IMR-90 (cell line): ENCODE measurements at regions not wholly inside any gene's neighbourhood (a gene's known extent, or its start where the extent isn't known, plus 50 kb on each side); places are given as distances from the start of the nearest gene placed in this dataset.

Source experiments
- ATAC-seq: fragments of 200-7000 bp; cut with Tn5 transposase; 2 replicates; pipeline ENCODE4 v1.9.1; 2020; ENCODE audit warnings: low read depth, mild to moderate bottlenecking, moderate library complexity
- BruUV-seq: library from RNA; stranded (reverse); fragments of 400-500 nt; replicated peaks from 2 replicates; lab custom pipeline; 2021; lab: Mats Ljungman, UMichigan
- CTCF ChIA-PET: fragments of 300-600 bp; formaldehyde crosslinking; extraction: SDS; loops from one replicate; lab custom pipeline; 2021; ENCODE audit warnings: antibody characterized with exemption; lab: Yijun Ruan, JAX
- POLR2A ChIA-PET: fragments of 300-600 bp; sonication (Branson Sonifier 250); formaldehyde crosslinking; loops from one replicate; lab custom pipeline; 2022; ENCODE audit warnings: antibody characterized with exemption; ENCODE audit not compliant: unreplicated experiment; lab: Charles Lee
- DNase-seq: peaks from one replicate; pipeline ENCODE4 v3.0.0; 2013
- H2AFZ ChIP-seq: replicated peaks from 2 replicates; pipeline ENCODE3; 2013; ENCODE audit warnings: low read length, mild to moderate bottlenecking; ENCODE audit not compliant: poor library complexity
- H2AK5ac ChIP-seq: 2 replicates; pipeline ENCODE4 v1.6.1; 2013; ENCODE audit warnings: low read depth, low read length, inconsistent platforms
- H2AK9ac ChIP-seq: replicated peaks from 2 replicates; pipeline ENCODE3; 2013; ENCODE audit warnings: mild to moderate bottlenecking, low read depth, low read length, moderate library complexity; ENCODE audit not compliant: poor library complexity
- H2BK120ac ChIP-seq: 2 replicates; pipeline ENCODE4 v1.6.1; 2013; ENCODE audit warnings: low read depth, low read length, inconsistent platforms
- H2BK15ac ChIP-seq: 3 replicates; pipeline ENCODE4 v1.6.1; 2013; ENCODE audit warnings: low read depth, low read length, inconsistent platforms
- H2BK20ac ChIP-seq: 2 replicates; pipeline ENCODE4 v1.6.1; 2013; ENCODE audit warnings: low read depth, mild to moderate bottlenecking, inconsistent platforms, low read length, moderate library complexity
- H2BK5ac ChIP-seq: 2 replicates; pipeline ENCODE4 v1.6.1; 2013; ENCODE audit warnings: mild to moderate bottlenecking, low read depth, low read length, inconsistent platforms; ENCODE audit not compliant: poor library complexity, severe bottlenecking
- H3K14ac ChIP-seq: replicated peaks from 2 replicates; pipeline ENCODE4 v1.6.1; 2013; ENCODE audit warnings: low read depth, low read length, inconsistent platforms
- H3K18ac ChIP-seq: 2 replicates; pipeline ENCODE4 v1.6.1; 2013; ENCODE audit warnings: low read depth, low read length, control low read depth
- H3K23ac ChIP-seq: 2 replicates; pipeline ENCODE4 v1.6.1; 2013; ENCODE audit warnings: low read depth, low read length, inconsistent platforms
- H3K27ac ChIP-seq: 2 replicates; pipeline ENCODE4 v1.5.1; 2013; ENCODE audit warnings: mild to moderate bottlenecking, control low read depth, low read length; ENCODE audit not compliant: insufficient read depth
- H3K27me3 ChIP-seq: 2 replicates; pipeline ENCODE4 v1.6.1; 2013; ENCODE audit warnings: low read length; ENCODE audit not compliant: control insufficient read depth, insufficient read depth
- H3K36me3 ChIP-seq: 2 replicates; pipeline ENCODE4 v1.6.1; 2013; ENCODE audit warnings: low read length, mixed read lengths; ENCODE audit not compliant: control insufficient read depth, insufficient read depth
- H3K4ac ChIP-seq: 2 replicates; pipeline ENCODE4 v1.6.1; 2013; ENCODE audit warnings: low read depth, low read length, inconsistent platforms
- H3K4me1 ChIP-seq: 2 replicates; pipeline ENCODE4 v1.6.1; 2013; ENCODE audit warnings: low read length, mixed read lengths; ENCODE audit not compliant: control insufficient read depth, insufficient read depth
- H3K4me2 ChIP-seq: 2 replicates; pipeline ENCODE4 v1.6.1; 2013; ENCODE audit warnings: low read depth, mild to moderate bottlenecking, control low read depth, low read length, moderate library complexity
- H3K4me3 ChIP-seq: 2 replicates; pipeline ENCODE4 v1.5.1; 2013; ENCODE audit warnings: low read depth, mild to moderate bottlenecking, control low read depth, low read length, moderate library complexity; ENCODE audit not compliant: insufficient read depth
- H3K56ac ChIP-seq: 2 replicates; pipeline ENCODE4 v1.6.1; 2013; ENCODE audit warnings: low read length, inconsistent platforms; ENCODE audit not compliant: insufficient read depth; ENCODE audit errors: extremely low read depth
- H3K79me1 ChIP-seq, 2 experiments: 2 replicates each; pipeline ENCODE4 v1.6.1; 2013; ENCODE audit warnings: low read length in 2 of 2, inconsistent platforms in 1 of 2, low read depth in 1 of 2
- H3K9ac ChIP-seq: 2 replicates; pipeline ENCODE4 v1.6.1; 2013; ENCODE audit warnings: low read depth, low read length, control low read depth
- H3K9me1 ChIP-seq: 2 replicates; pipeline ENCODE4 v1.6.1; 2013; ENCODE audit warnings: low read length, inconsistent platforms; ENCODE audit not compliant: insufficient read depth
- H3K9me3 ChIP-seq: 2 replicates; pipeline ENCODE4 v1.6.1; 2013; ENCODE audit warnings: low read length; ENCODE audit not compliant: control insufficient read depth, insufficient read depth
- H4K20me1 ChIP-seq: 2 replicates; pipeline ENCODE4 v1.6.1; 2013; ENCODE audit warnings: low read length, inconsistent platforms; ENCODE audit not compliant: insufficient read depth
- H4K5ac ChIP-seq: 2 replicates; pipeline ENCODE4 v1.6.1; 2013; ENCODE audit warnings: mild to moderate bottlenecking, low read depth, low read length, control low read depth
- H4K8ac ChIP-seq, 2 experiments: 2 replicates each; pipeline ENCODE4 v1.6.1; 2013; ENCODE audit warnings: low read depth in 2 of 2, low read length in 2 of 2, control low read depth in 1 of 2, inconsistent platforms in 1 of 2
- H4K91ac ChIP-seq: 2 replicates; pipeline ENCODE4 v1.6.1; 2013; ENCODE audit warnings: low read depth, low read length, inconsistent platforms; ENCODE audit not compliant: insufficient read depth
- BHLHE40 ChIP-seq: fragments of 150-350 bp; IDR thresholded peaks from 2 replicates; pipeline ENCODE4 v1.6.1; 2016; ENCODE audit warnings: mild to moderate bottlenecking, low read depth, low read length
- CEBPB ChIP-seq: IDR thresholded peaks from 2 replicates; pipeline ENCODE4 v1.6.1; 2012; ENCODE audit warnings: low read depth, low read length, improper control_type of control experiment
- CHD1 ChIP-seq: IDR thresholded peaks from 2 replicates; pipeline ENCODE4 v1.6.1; 2012; ENCODE audit warnings: low read depth, low read length, improper control_type of control experiment
- FOS ChIP-seq: fragments of 150-350 bp; IDR thresholded peaks from 2 replicates; pipeline ENCODE4 v1.6.1; 2016; ENCODE audit warnings: low read depth, low read length
- MAFK ChIP-seq: IDR thresholded peaks from 2 replicates; pipeline ENCODE4 v1.6.1; 2012; ENCODE audit warnings: low read depth, low read length, improper control_type of control experiment
- MAZ ChIP-seq: IDR thresholded peaks from 2 replicates; pipeline ENCODE4 v1.6.1; 2012; ENCODE audit warnings: low read depth, mild to moderate bottlenecking, low read length, improper control_type of control experiment, moderate library complexity, borderline replicate concordance
- MXI1 ChIP-seq: IDR thresholded peaks from 2 replicates; pipeline ENCODE4 v1.6.1; 2012; ENCODE audit warnings: low read depth, mild to moderate bottlenecking, low read length, moderate library complexity, borderline replicate concordance
- NFE2L2 ChIP-seq: fragments of 150-350 bp; IDR thresholded peaks from 2 replicates; pipeline ENCODE4 v1.6.1; 2016; ENCODE audit warnings: low read depth, mild to moderate bottlenecking, low read length
- POLR2A ChIP-seq: IDR thresholded peaks from 2 replicates; pipeline ENCODE4 v1.6.1; 2012; ENCODE audit warnings: mild to moderate bottlenecking, low read depth, low read length
- RAD21 ChIP-seq: IDR thresholded peaks from 2 replicates; pipeline ENCODE4 v1.6.1; 2012; ENCODE audit warnings: low read length, improper control_type of control experiment
- RCOR1 ChIP-seq: IDR thresholded peaks from 2 replicates; pipeline ENCODE4 v1.6.1; 2012; ENCODE audit warnings: mild to moderate bottlenecking, low read length, improper control_type of control experiment; ENCODE audit not compliant: insufficient replicate concordance
- RFX5 ChIP-seq: IDR thresholded peaks from 2 replicates; pipeline ENCODE4 v1.8.0; 2012; ENCODE audit warnings: low read depth, mild to moderate bottlenecking, low read length, moderate library complexity
- SMC3 ChIP-seq: fragments of 150-350 bp; IDR thresholded peaks from 2 replicates; pipeline ENCODE4 v1.6.1; 2016; ENCODE audit warnings: low read depth, mild to moderate bottlenecking, antibody characterized with exemption, low read length, moderate library complexity
- WGBS, 2 experiments: methylation state at CpG; one replicate each; pipeline versions ENCODE4 v1.1.5 to v1.1.7; 2013; ENCODE audit warnings: missing lambda C conversion rate in 2 of 2; ENCODE audit not compliant: insufficient read length in 1 of 2; ENCODE audit errors: extremely low coverage in 2 of 2; 5-methylcytosine and 5-hydroxymethylcytosine counted together
- dilution Hi-C: fragments of 300-500 bp; cut with HindIII; formaldehyde crosslinking; loops from one replicate; pipeline ENCODE4 v1.14.3; 2018; ENCODE audit warnings: low sequenced_read_pairs; ENCODE audit not compliant: unreplicated experiment
- in situ Hi-C: fragments of 300-500 bp; cut with MboI; formaldehyde crosslinking; loops from 3 replicates; pipeline ENCODE4 v1.14.3; 2019; ENCODE audit warnings: low sequenced_read_pairs, inconsistent platforms, mixed read lengths
- intact Hi-C: fragments of 100-400 bp; cut with micrococcal nuclease; formaldehyde crosslinking; loops from 2 replicates; pipeline ENCODE4 v1.10.0; 2022
- TF ChIP-seq, protein P1 (sequence below): fragments of 150-350 bp; IDR thresholded peaks from 2 replicates; pipeline ENCODE4 v1.6.1; 2017; ENCODE audit warnings: mild to moderate bottlenecking, antibody characterized with exemption, low read length, low read depth
- TF ChIP-seq, protein P2 (sequence below): conservative IDR thresholded peaks from 2 replicates; pipeline ENCODE4 v1.5.1; 2012; ENCODE audit warnings: mild to moderate bottlenecking, low read depth, low read length, improper control_type of control experiment
- TF ChIP-seq, protein P3 (sequence below): fragments of 150-350 bp; IDR thresholded peaks from 2 replicates; pipeline ENCODE4 v1.6.1; 2016; ENCODE audit warnings: low read depth, mild to moderate bottlenecking, low read length, moderate library complexity, borderline replicate concordance

DNA sequence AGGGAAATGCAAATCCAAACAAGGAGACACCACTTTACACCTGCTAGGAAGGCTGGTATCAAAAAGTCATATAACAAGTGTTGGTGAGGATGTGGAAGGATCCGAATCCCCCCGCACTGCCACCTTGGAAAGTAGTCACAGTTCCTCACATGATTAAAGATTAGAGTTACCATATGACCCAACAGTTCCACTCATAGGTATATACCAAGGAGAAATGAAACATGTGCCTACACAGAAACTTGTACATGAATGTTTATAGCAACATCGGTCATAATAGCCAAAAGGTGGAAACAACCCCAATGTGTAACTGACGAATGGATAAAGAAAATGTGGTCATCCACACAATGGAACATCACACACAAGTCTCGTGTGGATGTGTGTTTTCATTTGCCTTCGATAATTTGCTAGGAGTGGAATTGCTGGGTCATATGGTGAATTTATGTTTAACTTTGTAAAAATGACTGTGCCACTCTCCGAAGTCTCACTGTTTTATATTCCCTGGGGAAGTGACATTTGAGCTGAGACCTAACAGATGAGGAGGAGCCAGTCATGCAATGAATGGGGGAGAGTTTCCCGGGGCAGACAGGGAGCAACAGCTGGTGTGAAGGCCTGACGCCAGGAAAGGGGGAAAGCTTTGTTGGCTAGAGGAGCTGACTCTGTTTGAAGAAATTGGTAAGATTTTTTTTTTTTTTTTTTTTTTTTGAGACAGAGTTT, 125.9 kb upstream of the MLN start:
- POLR2A ChIA-PET, result no interaction called here
- CTCF ChIA-PET, result interaction anchor here (0.7 kb wide), 1 partner anchor 157 kb away, joined by 5 read pairs; no protein-coding TSS in a partner anchor
- intact Hi-C loops, result no loop called here

More for the DNA sequence above, 125.9 kb upstream of the MLN start:
- no TSS peak for BruUV-seq
- Histone ChIP-seq H2AFZ (no peak overlapping the region), H3K9ac (no peak overlapping the region), H4K20me1 (no peaks in the 10 kb centered on the region), H3K23ac (no peak overlapping the region), H2BK120ac (no peak overlapping the region), H3K4me2 (no peak overlapping the region), H2BK5ac (no peak overlapping the region), H2AK5ac (no peak overlapping the region), H3K79me1 (no peaks in the 10 kb centered on the region), H3K9me3 (no peaks in the 10 kb centered on the region), H3K4me3 (no peak overlapping the region), H3K9me1 (no peaks in the 10 kb centered on the region), H3K27ac (no peak overlapping the region), H3K36me3 (no peaks in the 10 kb centered on the region), H3K18ac (no peak overlapping the region), H3K27me3 (peaks cover 29% of the 10 kb centered on the region), H3K4ac (no peak overlapping the region), H4K91ac (no peak overlapping the region), H4K8ac (no peak overlapping the region), H3K14ac (no peak overlapping the region), H3K56ac (no peak overlapping the region), H2BK15ac (no peak overlapping the region), H2AK9ac (no peak overlapping the region), H4K5ac (no peak overlapping the region), H2BK20ac (no peak overlapping the region), H3K4me1 (no peaks in the 10 kb centered on the region)
- WGBS, 2 experiments, result 7% methylated on average over 3 of the region's 9 CpGs; no CpG with 5 or more reads in 1 of the 2 experiments
- in situ Hi-C loops (no loop called here), dilution Hi-C loops (no loop called here)
- no peak for ATAC-seq
- no peak for TF ChIP-seq BHLHE40
- TF ChIP-seq SMC3, result no peak
- no peak for TF ChIP-seq RCOR1
- TF ChIP-seq, protein P1, sequence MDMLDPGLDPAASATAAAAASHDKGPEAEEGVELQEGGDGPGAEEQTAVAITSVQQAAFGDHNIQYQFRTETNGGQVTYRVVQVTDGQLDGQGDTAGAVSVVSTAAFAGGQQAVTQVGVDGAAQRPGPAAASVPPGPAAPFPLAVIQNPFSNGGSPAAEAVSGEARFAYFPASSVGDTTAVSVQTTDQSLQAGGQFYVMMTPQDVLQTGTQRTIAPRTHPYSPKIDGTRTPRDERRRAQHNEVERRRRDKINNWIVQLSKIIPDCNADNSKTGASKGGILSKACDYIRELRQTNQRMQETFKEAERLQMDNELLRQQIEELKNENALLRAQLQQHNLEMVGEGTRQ, result no peak
- TF ChIP-seq, protein P2, sequence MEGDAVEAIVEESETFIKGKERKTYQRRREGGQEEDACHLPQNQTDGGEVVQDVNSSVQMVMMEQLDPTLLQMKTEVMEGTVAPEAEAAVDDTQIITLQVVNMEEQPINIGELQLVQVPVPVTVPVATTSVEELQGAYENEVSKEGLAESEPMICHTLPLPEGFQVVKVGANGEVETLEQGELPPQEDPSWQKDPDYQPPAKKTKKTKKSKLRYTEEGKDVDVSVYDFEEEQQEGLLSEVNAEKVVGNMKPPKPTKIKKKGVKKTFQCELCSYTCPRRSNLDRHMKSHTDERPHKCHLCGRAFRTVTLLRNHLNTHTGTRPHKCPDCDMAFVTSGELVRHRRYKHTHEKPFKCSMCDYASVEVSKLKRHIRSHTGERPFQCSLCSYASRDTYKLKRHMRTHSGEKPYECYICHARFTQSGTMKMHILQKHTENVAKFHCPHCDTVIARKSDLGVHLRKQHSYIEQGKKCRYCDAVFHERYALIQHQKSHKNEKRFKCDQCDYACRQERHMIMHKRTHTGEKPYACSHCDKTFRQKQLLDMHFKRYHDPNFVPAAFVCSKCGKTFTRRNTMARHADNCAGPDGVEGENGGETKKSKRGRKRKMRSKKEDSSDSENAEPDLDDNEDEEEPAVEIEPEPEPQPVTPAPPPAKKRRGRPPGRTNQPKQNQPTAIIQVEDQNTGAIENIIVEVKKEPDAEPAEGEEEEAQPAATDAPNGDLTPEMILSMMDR, result no peak
- TF ChIP-seq POLR2A, result no peak
- no peak for TF ChIP-seq FOS
- TF ChIP-seq MXI1, result no peak
- TF ChIP-seq CEBPB, result no peak
- TF ChIP-seq, protein P3, sequence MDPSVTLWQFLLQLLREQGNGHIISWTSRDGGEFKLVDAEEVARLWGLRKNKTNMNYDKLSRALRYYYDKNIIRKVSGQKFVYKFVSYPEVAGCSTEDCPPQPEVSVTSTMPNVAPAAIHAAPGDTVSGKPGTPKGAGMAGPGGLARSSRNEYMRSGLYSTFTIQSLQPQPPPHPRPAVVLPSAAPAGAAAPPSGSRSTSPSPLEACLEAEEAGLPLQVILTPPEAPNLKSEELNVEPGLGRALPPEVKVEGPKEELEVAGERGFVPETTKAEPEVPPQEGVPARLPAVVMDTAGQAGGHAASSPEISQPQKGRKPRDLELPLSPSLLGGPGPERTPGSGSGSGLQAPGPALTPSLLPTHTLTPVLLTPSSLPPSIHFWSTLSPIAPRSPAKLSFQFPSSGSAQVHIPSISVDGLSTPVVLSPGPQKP, result no peak
- TF ChIP-seq RAD21, result no peak
- TF ChIP-seq MAFK, result no peak
- TF ChIP-seq RFX5, result no peak
- TF ChIP-seq NFE2L2, result no peak
- TF ChIP-seq CHD1, result no peak
- TF ChIP-seq MAZ, result no peak
- no peak for DNase-seq
